Kidney (tissue), 13 donors: ENCODE measurements at regions not wholly inside any gene's neighbourhood (a gene's known extent, or its start where the extent isn't known, plus 50 kb on each side); places are given as distances from the start of the nearest gene placed in this dataset.
"Not testable (repeated sequence)": the region's sequence is repeated elsewhere in the genome, so short reads cannot be mapped to it uniquely, and the experiment has no call there.

ENCODE experiments used
- DNase-seq, 5 donors: peaks; one replicate each; pipeline ENCODE4 v3.0.0-alpha.2; 2013 to 2020
- FAIRE-seq: peaks from 2 replicates; lab custom pipeline; 2012; peaks lifted over from hg19 to GRCh38; lab: Jason Lieb, UNC
- H3K27ac ChIP-seq, 2 donors: one replicate each; pipeline ENCODE4 v1.7.0; 2013; ENCODE audit warnings: low read depth in 2 of 2, low read length in 2 of 2, inconsistent platforms in 1 of 2
- H3K27me3 ChIP-seq: one replicate; pipeline ENCODE4 v1.7.1; 2013; ENCODE audit warnings: low read length, inconsistent platforms; ENCODE audit not compliant: control insufficient read depth, insufficient read depth
- H3K36me3 ChIP-seq, 3 donors: one replicate each; pipeline versions ENCODE4 v1.7.0 to v1.7.1; 2013; ENCODE audit warnings: low read length in 3 of 3, control low read depth in 1 of 3, inconsistent platforms in 1 of 3; ENCODE audit not compliant: insufficient read depth in 3 of 3, control insufficient read depth in 2 of 3
- H3K4me1 ChIP-seq, 3 donors: one replicate each; pipeline versions ENCODE4 v1.7.0 to v1.7.1; 2013; ENCODE audit warnings: low read length in 3 of 3, inconsistent platforms in 1 of 3, low read depth in 1 of 3; ENCODE audit not compliant: control insufficient read depth in 2 of 3, insufficient read depth in 2 of 3
- H3K4me3 ChIP-seq, 3 donors: one replicate each; pipeline versions ENCODE4 v1.7.0 to v1.8.1; 2013; ENCODE audit warnings: low read length in 3 of 3, control low read depth in 1 of 3, inconsistent platforms in 1 of 3
- H3K9ac ChIP-seq, 3 donors: one replicate each; pipeline versions ENCODE4 v1.7.0 to v1.7.1; 2013; ENCODE audit warnings: low read length in 3 of 3, control low read depth in 1 of 3, inconsistent platforms in 1 of 3
- H3K9me3 ChIP-seq, 3 donors: one replicate each; pipeline versions ENCODE4 v1.7.0 to v1.7.1; 2013; ENCODE audit warnings: low read length in 3 of 3, control low read depth in 1 of 3, inconsistent platforms in 1 of 3; ENCODE audit not compliant: control insufficient read depth in 2 of 3, insufficient read depth in 1 of 3
- CTCF ChIP-seq: IDR thresholded peaks from 3 replicates; pipeline ENCODE4 v1.5.1; 2012; ENCODE audit warnings: mild to moderate bottlenecking, moderate library complexity, borderline replicate concordance; ENCODE audit not compliant: insufficient read depth; ENCODE audit errors: extremely low read depth
- intact Hi-C: fragments of 100-400 bp; cut with DNase I; formaldehyde crosslinking; loops from one replicate; pipeline ENCODE4 v1.11.1; 2022
- donor health status: control.
- donor health status: control.
- donor health status: control.
- donor health status: control.
- donor health status: control.
- donor health status: DM: yes; HTN: yes; CAD: no.
- donor health status: Normal renal cell carcinoma (clear cell type).

GRCh38 chr7:142451817-142452216, 194.0 kb upstream of the PRSS58 start:
- no peaks in the 10 kb centered on the region for H3K4me1 ChIP-seq
- no peaks in the 10 kb centered on the region for H3K9me3 ChIP-seq
- no peak overlapping the region for H3K27ac ChIP-seq
- TF ChIP-seq CTCF, result no peak
- intact Hi-C loops, result no loop called here
- FAIRE-seq, result no peak
- H3K4me3 ChIP-seq, result no peak overlapping the region
- no peak for DNase-seq
- H3K9ac ChIP-seq, result no peak overlapping the region
- no peaks in the 10 kb centered on the region for H3K27me3 ChIP-seq
- no peaks in the 10 kb centered on the region for H3K36me3 ChIP-seq

- Histone ChIP-seq H3K9ac (no peak overlapping the region), H3K36me3 (no peaks in the 10 kb centered on the region), H3K4me1 (no peaks in the 10 kb centered on the region), H3K4me3 (no peak overlapping the region), H3K27ac (no peak overlapping the region), H3K27me3 (no peaks in the 10 kb centered on the region), H3K9me3 (no peaks in the 10 kb centered on the region)
- no peak for DNase-seq
- no peak for TF ChIP-seq CTCF
- no peak for FAIRE-seq
- intact Hi-C loops, result no loop called here
These were observed 193.4 kb upstream of the PRSS58 start for GRCh38 chr7:142451296-142451695.

GRCh38 chr7:142450695-142451094, 192.8 kb upstream of the PRSS58 start:
- intact Hi-C loops, result no loop called here
- Histone ChIP-seq H3K36me3 (no peaks in the 10 kb centered on the region), H3K4me1 (no peaks in the 10 kb centered on the region), H3K4me3 (no peak overlapping the region), H3K9me3 (no peaks in the 10 kb centered on the region), H3K9ac (no peak overlapping the region), H3K27me3 (no peaks in the 10 kb centered on the region), H3K27ac (no peak overlapping the region)
- FAIRE-seq (no peak), DNase-seq (no peak)
- no peak for TF ChIP-seq CTCF

GRCh38 chr7:142450206-142450605, 192.3 kb upstream of the PRSS58 start:
- Histone ChIP-seq H3K27ac (no peak overlapping the region), H3K36me3 (no peaks in the 10 kb centered on the region), H3K4me3 (no peak overlapping the region), H3K9me3 (no peaks in the 10 kb centered on the region), H3K9ac (no peak overlapping the region), H3K4me1 (no peaks in the 10 kb centered on the region), H3K27me3 (no peaks in the 10 kb centered on the region)
- intact Hi-C loops, result no loop called here
- TF ChIP-seq CTCF, result no peak
- FAIRE-seq, result no peak
- DNase-seq, result no peak

- H3K9ac ChIP-seq, DNase-seq, H3K4me1 ChIP-seq, FAIRE-seq, H3K4me3 ChIP-seq, intact Hi-C loops, H3K27me3 ChIP-seq, H3K9me3 ChIP-seq, H3K27ac ChIP-seq, H3K36me3 ChIP-seq: not testable (repeated sequence)
These were observed 191.0 kb upstream of the PRSS58 start for GRCh38 chr7:142448857-142449256.
